ENCODE measurements at regions not wholly inside any gene's neighbourhood (a gene's known extent, or its start where the extent isn't known, plus 50 kb on each side); places are given as distances from the start of the nearest gene placed in this dataset.
"Not testable (repeated sequence)": the region's sequence is repeated elsewhere in the genome, so short reads cannot be mapped to it uniquely, and the experiment has no call there.

DNA sequence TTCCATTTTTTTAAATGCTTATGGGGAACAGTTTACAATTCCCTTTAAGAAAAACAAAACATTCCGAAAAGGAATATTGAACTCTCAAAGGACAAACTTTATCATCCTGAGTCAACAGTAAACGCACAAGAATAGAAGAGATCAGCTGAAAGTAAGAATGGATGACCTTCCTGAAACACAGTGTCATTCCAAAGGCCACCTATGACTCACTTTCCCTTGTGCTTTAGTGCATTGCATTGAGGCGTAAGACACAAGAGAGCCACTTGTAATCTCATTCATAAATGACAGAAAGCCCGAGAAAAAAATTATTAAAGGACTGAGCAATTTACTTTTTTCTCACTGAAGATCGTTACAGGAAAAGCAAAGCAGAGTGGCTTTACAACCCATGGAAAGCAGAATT, 1062.4 kb upstream of the DIAPH2 start:
- no peak for DNase-seq

- DNase-seq: no peak
Measured at GRCh38 chrX:95626748-95627147, 1057.9 kb upstream of the DIAPH2 start.

GRCh38 chrX:95628796-95629195, 1055.8 kb upstream of the DIAPH2 start:
- DNase-seq: no peak

- DNase-seq: no peak
Measured at GRCh38 chrX:95629737-95630136, 1054.9 kb upstream of the DIAPH2 start.

- DNase-seq: no peak
Measured at GRCh38 chrX:95640226-95640625, 1044.4 kb upstream of the DIAPH2 start.

- no peak for DNase-seq
Measured at GRCh38 chrX:95645738-95646137, 1038.9 kb upstream of the DIAPH2 start.

DNA sequence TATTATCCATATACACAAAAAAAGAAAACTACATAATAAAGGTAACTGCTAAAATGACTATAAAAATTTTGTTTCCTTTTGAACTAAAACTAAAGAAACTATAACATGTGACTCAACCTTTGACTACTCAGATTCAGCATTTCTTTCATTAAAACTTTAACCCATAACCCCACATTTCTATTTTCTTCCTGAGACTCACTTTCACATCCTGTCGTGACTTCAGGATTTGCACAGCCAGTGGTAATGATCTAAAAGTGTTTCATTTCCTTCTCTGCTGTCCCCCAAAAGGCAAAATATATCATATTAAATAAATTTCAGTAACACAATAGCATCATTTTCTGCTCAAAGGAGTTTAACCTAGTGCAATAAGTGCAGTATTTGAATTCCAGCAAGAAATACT, 1022.4 kb upstream of the DIAPH2 start:
- no peak for DNase-seq

GRCh38 chrX:95666056-95666455, 1018.6 kb upstream of the DIAPH2 start:
- no peak for DNase-seq

- no peak for DNase-seq
Measured at GRCh38 chrX:95675011-95675410, 1009.6 kb upstream of the DIAPH2 start.

- no peak for DNase-seq
Measured at GRCh38 chrX:95675794-95676193, 1008.8 kb upstream of the DIAPH2 start.

GRCh38 chrX:95678679-95679078, 1006.0 kb upstream of the DIAPH2 start:
- no peak for DNase-seq

DNA sequence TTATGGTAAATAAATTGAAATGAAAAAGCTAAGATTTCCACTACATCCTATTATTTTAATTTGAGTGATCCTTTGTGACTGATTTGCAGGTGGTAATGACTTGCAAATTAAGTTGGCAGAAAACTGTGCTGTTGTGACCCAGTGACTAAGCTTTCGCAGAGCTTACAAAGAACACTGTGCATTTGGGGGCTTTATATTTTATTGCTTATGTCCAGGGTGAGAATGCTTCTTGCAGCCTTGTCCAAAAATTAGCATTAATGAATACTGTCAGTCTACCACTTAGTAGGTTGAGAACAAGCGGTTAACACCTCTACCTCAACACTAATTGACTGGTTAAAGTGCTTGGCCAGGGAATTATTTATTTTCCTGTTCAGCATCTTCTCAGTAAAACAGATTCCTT, 991.3 kb upstream of the DIAPH2 start:
- DNase-seq: no peak

GRCh38 chrX:95703696-95704095, 980.9 kb upstream of the DIAPH2 start:
- peak; percentile 0 for DNase-seq

- DNase-seq: no peak
Measured at GRCh38 chrX:95716841-95717240, 967.8 kb upstream of the DIAPH2 start.

DNA sequence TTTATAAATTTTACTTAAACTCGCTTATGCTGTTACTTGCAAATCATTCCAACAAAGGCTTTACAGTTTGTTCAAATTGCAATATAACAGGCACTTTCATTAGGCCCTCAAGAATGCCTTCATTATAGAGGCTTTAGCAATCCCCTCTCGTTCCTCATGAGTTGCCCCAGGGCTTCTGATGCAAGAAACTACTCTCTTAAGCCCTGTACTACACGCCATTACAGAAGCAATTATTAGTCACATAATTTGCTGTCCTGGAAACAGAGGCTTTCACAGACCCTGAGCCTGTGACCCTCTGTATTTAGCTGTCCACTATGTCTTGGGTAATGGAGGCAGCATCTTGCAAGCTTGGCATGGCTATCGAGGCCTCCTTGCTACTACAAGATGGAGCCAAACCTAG, 965.9 kb upstream of the DIAPH2 start:
- DNase-seq: no peak

- DNase-seq: no peak
Measured at GRCh38 chrX:95721011-95721410, 963.6 kb upstream of the DIAPH2 start.

- DNase-seq: no peak
Measured at GRCh38 chrX:95728446-95728845, 956.2 kb upstream of the DIAPH2 start.

GRCh38 chrX:95729401-95729800, 955.2 kb upstream of the DIAPH2 start:
- no peak for DNase-seq

GRCh38 chrX:95733426-95733825, 951.2 kb upstream of the DIAPH2 start:
- no peak for DNase-seq

DNA sequence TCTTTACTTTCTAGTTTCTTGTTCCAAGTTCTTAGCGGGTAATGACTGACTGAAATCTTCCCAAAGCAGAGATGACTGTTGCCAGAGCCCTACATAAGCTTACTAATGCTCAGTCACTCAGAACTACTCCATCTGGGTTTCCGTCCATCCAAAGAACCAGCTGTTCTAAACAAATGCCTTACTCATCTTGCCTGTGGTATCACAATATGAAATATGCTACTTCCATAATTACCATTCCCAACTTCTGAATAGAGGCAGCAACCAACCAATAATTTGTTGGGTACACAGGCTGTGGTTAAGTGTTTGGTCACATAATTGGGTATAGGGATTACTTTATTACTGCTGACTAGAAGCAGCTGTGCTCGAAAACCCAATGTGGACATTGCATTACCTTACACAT, 930.2 kb upstream of the DIAPH2 start:
- DNase-seq: no peak

GRCh38 chrX:95760356-95760755, 924.3 kb upstream of the DIAPH2 start:
- no peak for DNase-seq

- DNase-seq: no peak
Measured at GRCh38 chrX:95762716-95763115, 921.9 kb upstream of the DIAPH2 start.

- DNase-seq: peak; percentile 3
Measured at GRCh38 chrX:95764972-95765451, 919.6 kb upstream of the DIAPH2 start.

DNA sequence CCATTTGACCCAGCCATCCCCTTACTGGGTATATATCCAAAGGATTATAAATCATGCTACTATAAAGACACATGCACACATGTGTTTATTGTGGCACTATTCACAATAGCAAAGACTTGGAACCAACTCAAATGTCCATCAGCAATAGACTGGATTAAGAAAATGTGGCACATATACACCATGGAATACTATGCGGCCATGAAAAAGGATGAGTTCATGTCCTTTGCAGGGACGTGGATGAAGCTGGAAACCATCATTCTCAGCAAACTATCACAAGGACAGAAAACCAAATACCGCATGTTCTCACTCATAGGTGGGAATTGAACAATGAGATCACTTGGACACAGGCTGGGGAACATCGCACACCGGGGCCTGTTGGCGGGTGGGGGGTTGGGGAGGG, 913.4 kb upstream of the DIAPH2 start:
- DNase-seq: not testable (repeated sequence)

- DNase-seq: no peak
Measured at GRCh38 chrX:95791876-95792275, 892.8 kb upstream of the DIAPH2 start.

DNA sequence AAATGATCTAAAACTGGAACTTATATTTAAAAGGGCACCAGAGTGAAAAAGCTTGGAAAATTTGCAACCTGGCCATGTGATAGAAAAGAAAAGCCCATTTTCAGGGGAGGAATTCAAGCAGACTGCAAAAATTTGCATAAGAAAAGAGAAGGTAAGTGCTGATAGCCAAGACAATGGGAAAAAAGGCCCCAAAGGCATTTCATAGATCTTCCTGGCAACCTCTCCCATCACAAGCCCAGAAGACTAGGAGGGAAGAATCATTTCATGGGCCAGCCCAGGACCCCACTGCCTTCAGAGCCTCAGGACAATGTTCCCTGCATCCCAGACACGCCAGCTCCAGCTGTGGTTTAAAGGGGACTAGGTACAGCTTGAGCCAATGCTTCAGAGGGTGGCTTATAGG, 887.3 kb upstream of the DIAPH2 start:
- DNase-seq: no peak

Data from fibroblast of skin of right biceps (primary cell).